ENCODE measurements at regions not wholly inside any gene's neighbourhood (a gene's known extent, or its start where the extent isn't known, plus 50 kb on each side); places are given as distances from the start of the nearest gene placed in this dataset.
A peak's percentile ranks its signal among the peaks of the same experiment; 100 is the strongest.

GRCh38 chr11:119490253-119491006 lies 67.5 kb upstream of the THY1 start:
- Histone ChIP-seq H3K4me3 (no peak overlapping the region), H3K4me1 (no peaks in the 10 kb centered on the region), H3K36me3 (no peaks in the 10 kb centered on the region), H3K9me3 (no peaks in the 10 kb centered on the region), H3K27me3 (no peaks in the 10 kb centered on the region), H3K27ac (no peak overlapping the region)
- intact Hi-C loops (cut with DNase I) = no loop called here
- no peak for DNase-seq (ENCODE audit: extremely low spot score in 2 of 2)
- TF ChIP-seq CTCF (IDR thresholded peaks at IDR 0.05) (no peak), POLR2AphosphoS5 (IDR thresholded peaks at IDR 0.05; ENCODE audit: insufficient read depth in 1 of 2, low read depth in 1 of 2) (no peak), POLR2A (IDR thresholded peaks at IDR 0.05) (no peak)

- H3K4me1 ChIP-seq = no peaks in the 10 kb centered on the region
- H3K9me3 ChIP-seq = no peaks in the 10 kb centered on the region
- no peaks in the 10 kb centered on the region for H3K36me3 ChIP-seq
- DNase-seq (ENCODE audit: extremely low spot score in 2 of 2) = no peak
- TF ChIP-seq POLR2AphosphoS5 (IDR thresholded peaks at IDR 0.05; ENCODE audit: insufficient read depth in 1 of 2, low read depth in 1 of 2) (no peak), CTCF (IDR thresholded peaks at IDR 0.05) (no peak), POLR2A (IDR thresholded peaks at IDR 0.05) (no peak)
- H3K4me3 ChIP-seq = no peak overlapping the region
- no peak overlapping the region for H3K27ac ChIP-seq
- H3K27me3 ChIP-seq = no peaks in the 10 kb centered on the region
- intact Hi-C loops (cut with DNase I) = loop anchor here (10.0 kb wide), 1 partner anchor 256 kb away; no protein-coding TSS in a partner anchor
Observed at GRCh38 chr11:119489087-119489486, 66.1 kb upstream of the THY1 start.

DNA sequence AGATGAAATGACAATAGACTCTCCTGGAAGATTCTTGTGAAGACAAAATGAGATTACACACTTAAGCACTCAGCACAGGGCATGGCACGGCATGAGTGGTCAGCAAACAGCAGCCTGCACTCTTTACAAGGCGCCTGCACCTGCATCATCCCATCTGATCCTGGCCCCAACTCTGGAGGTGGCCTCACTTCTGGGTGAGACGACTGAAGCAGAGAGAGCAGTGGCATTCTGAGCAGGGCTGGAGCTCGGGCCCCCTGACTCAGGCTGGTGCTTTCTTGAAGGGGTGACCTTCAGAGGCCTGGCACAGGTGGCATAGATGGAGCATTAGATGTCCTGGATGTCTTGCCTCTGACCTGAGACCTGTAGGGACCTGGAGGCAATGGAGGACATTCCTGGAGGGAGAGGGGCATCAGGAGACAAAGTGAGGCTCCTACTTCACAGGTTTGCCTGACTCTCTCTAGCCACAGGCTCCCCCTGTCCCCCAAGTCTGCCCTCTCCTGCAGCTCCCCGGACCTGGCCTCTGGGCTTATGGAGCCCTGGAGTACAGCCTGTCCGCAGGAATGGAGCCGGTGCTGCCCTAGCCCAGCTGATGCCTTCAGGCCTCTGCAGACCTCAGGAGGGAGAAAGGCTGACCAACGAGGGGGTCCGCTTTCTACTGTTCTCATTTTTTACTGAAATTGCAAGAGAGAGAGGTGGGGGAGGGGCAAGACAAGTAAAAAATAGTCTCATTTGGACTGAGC lies 65.5 kb upstream of the THY1 start:
- no peaks in the 10 kb centered on the region for H3K4me1 ChIP-seq
- intact Hi-C loops (cut with DNase I) = loop anchor here (10.0 kb wide), 1 partner anchor 256 kb away; no protein-coding TSS in a partner anchor
- TF ChIP-seq POLR2AphosphoS5 (IDR thresholded peaks at IDR 0.05; ENCODE audit: insufficient read depth in 1 of 2, low read depth in 1 of 2) (no peak), POLR2A (IDR thresholded peaks at IDR 0.05) (no peak), CTCF (IDR thresholded peaks at IDR 0.05) (no peak)

GRCh38 chr11:119486691-119487259 lies 63.8 kb upstream of the THY1 start:
- Histone ChIP-seq H3K9me3 (no peaks in the 10 kb centered on the region), H3K36me3 (no peaks in the 10 kb centered on the region), H3K4me1 (peaks cover 2% of the 10 kb centered on the region), H3K27me3 (no peaks in the 10 kb centered on the region), H3K27ac (no peak overlapping the region), H3K4me3 (no peak overlapping the region)
- intact Hi-C loops (cut with DNase I) = loop anchor here (10.0 kb wide), 1 partner anchor 258 kb away; no protein-coding TSS in a partner anchor
- TF ChIP-seq CTCF (IDR thresholded peaks at IDR 0.05) (no peak), POLR2AphosphoS5 (IDR thresholded peaks at IDR 0.05; ENCODE audit: insufficient read depth in 1 of 2, low read depth in 1 of 2) (no peak), POLR2A (IDR thresholded peaks at IDR 0.05) (no peak)
- peak in 1 of 2 donors; percentile 84 for DNase-seq (ENCODE audit: extremely low spot score in 2 of 2)

More for the DNA sequence above, 65.5 kb upstream of the THY1 start:
- H3K27me3 ChIP-seq = no peaks in the 10 kb centered on the region
- H3K9me3 ChIP-seq = no peaks in the 10 kb centered on the region
- peak in 1 of 2 donors; percentile 65 for DNase-seq (ENCODE audit: extremely low spot score in 2 of 2)
- H3K27ac ChIP-seq = no peak overlapping the region
- no peaks in the 10 kb centered on the region for H3K36me3 ChIP-seq
- H3K4me3 ChIP-seq = no peak overlapping the region
